GM12865 (cell line): ENCODE measurements at regions not wholly inside any gene's neighbourhood (a gene's known extent, or its start where the extent isn't known, plus 50 kb on each side); places are given as distances from the start of the nearest gene placed in this dataset.
"Not testable (repeated sequence)": the region's sequence is repeated elsewhere in the genome, so short reads cannot be mapped to it uniquely, and the experiment has no call there.

Source experiments
- DNase-seq: peaks from one replicate; pipeline ENCODE4 v3.0.0; 2010; ENCODE audit warnings: low read depth
- H3K4me3 ChIP-seq: 2 replicates; pipeline ENCODE4 v1.5.1; 2011; ENCODE audit warnings: mild to moderate bottlenecking, low read depth, low read length, control low read depth
- CTCF ChIP-seq: IDR thresholded peaks from 2 replicates; pipeline ENCODE4 v1.5.1; 2011; ENCODE audit warnings: low read length, control low read depth, low read depth, inconsistent platforms; ENCODE audit not compliant: insufficient read depth; ENCODE audit errors: missing control alignments

DNA sequence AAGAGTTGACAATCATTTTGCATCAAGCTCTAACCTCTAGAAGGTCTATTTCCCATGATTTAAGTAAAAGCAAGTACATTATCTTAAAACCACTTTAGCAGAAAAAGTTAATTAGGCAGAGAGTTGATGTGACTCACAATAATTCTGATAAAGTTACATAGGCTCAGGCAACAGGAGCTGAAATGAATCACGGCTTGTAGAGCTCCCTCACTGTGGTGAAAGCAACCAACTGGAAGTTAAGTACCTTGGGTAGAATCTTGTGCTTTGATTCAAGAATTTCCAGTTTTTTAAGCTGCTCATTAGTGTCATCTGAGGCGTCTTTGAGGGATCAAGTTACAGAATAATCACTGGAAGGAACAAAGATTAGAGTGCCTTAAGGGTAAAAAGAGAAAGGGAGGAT lies 68.9 kb upstream of the NFE2L3 start:
- DNase-seq = no peak
- no peak for TF ChIP-seq CTCF
- no peak overlapping the region for H3K4me3 ChIP-seq

GRCh38 chr7:26084418-26084817 lies 67.6 kb upstream of the NFE2L3 start:
- no peak overlapping the region for H3K4me3 ChIP-seq
- no peak for DNase-seq
- no peak for TF ChIP-seq CTCF

- TF ChIP-seq CTCF = no peak
- no peak for DNase-seq
- no peak overlapping the region for H3K4me3 ChIP-seq
Observed at GRCh38 chr7:26085771-26086170, 66.2 kb upstream of the NFE2L3 start.

GRCh38 chr7:26087321-26088091 lies 64.5 kb upstream of the NFE2L3 start:
- TF ChIP-seq CTCF = no peak
- no peak overlapping the region for H3K4me3 ChIP-seq
- DNase-seq = no peak

- H3K4me3 ChIP-seq = not testable (repeated sequence)
- peak; percentile 25 for DNase-seq
Observed at GRCh38 chr7:26089469-26089868, 62.5 kb upstream of the NFE2L3 start.

GRCh38 chr7:26090927-26091519 lies 61.0 kb upstream of the NFE2L3 start:
- DNase-seq = peak; percentile 67
- TF ChIP-seq CTCF = peak; percentile 49
- no peak overlapping the region for H3K4me3 ChIP-seq

DNA sequence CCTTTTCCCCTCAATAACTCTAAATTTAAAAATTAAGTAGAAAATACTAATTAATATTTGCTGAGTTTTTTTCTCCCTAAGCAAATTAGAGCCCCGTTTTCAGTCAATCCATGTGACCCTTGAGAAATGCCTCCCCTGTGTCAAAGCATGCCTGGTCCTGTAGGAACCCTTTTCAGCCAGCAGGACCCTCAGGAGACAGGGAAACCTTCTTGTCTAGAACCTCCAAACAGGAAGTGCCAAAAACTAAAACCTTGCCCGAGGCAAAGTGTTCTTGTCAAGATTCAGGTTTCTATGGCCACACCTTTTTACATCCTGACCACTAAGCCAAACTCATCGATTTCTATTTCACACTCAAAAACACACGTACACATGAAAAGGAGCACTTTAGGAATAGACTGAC lies 60.1 kb upstream of the NFE2L3 start:
- no peak overlapping the region for H3K4me3 ChIP-seq
- DNase-seq = peak; percentile 30
- peak; percentile 8 for TF ChIP-seq CTCF
